CD14-positive monocyte (primary cell): ENCODE measurements at regions not wholly inside any gene's neighbourhood (a gene's known extent, or its start where the extent isn't known, plus 50 kb on each side); places are given as distances from the start of the nearest gene placed in this dataset.

Experiments
- DNase-seq, 3 donors: peaks; one replicate each; pipeline ENCODE4 v3.0.0-alpha.2; 2011 to 2022
- H2AFZ ChIP-seq: 2 replicates; pipeline ENCODE4 v1.6.0; 2012; ENCODE audit warnings: mild to moderate bottlenecking, low read depth, low read length, inconsistent platforms; ENCODE audit not compliant: insufficient read depth, poor library complexity, severe bottlenecking
- H3K27ac ChIP-seq, 2 donors: 1 replicate in 1 of 2; 2 replicates in 1 of 2; pipeline ENCODE4 v1.5.1; 2012 to 2013; ENCODE audit warnings: low read length in 2 of 2, control low read depth in 1 of 2, inconsistent platforms in 1 of 2, low read depth in 1 of 2, mild to moderate bottlenecking in 1 of 2
- H3K27me3 ChIP-seq, 2 donors: one replicate each; pipeline versions ENCODE4 v1.6.0 to v1.6.1; 2011 to 2013; ENCODE audit warnings: low read length in 2 of 2; ENCODE audit not compliant: control insufficient read depth in 2 of 2, insufficient read depth in 2 of 2
- H3K36me3 ChIP-seq, 2 donors: replicated peaks in 1 of 2; 1 replicate in 1 of 2; 2 replicates in 1 of 2; pipeline versions ENCODE4 v1.5.1 to v1.6.1; 2012 to 2013; ENCODE audit warnings: low read length in 2 of 2, control low read depth in 1 of 2, inconsistent platforms in 1 of 2, mild to moderate bottlenecking in 1 of 2; ENCODE audit not compliant: insufficient read depth in 2 of 2, control insufficient read depth in 1 of 2
- H3K4me1 ChIP-seq, 2 donors: 1 replicate in 1 of 2; 2 replicates in 1 of 2; pipeline versions ENCODE4 v1.5.1 to v1.6.1; 2012 to 2013; ENCODE audit warnings: low read length in 2 of 2, control low read depth in 1 of 2, inconsistent platforms in 1 of 2, mild to moderate bottlenecking in 1 of 2, moderate library complexity in 1 of 2; ENCODE audit not compliant: insufficient read depth in 2 of 2, control insufficient read depth in 1 of 2
- H3K4me2 ChIP-seq: replicated peaks from 2 replicates; pipeline ENCODE3; 2012; ENCODE audit warnings: low read length, moderate library complexity, mild to moderate bottlenecking; ENCODE audit not compliant: poor library complexity, severe bottlenecking; ENCODE audit errors: extremely low read depth
- H3K4me3 ChIP-seq, 3 experiments: fragments of 200-600 bp in 1 of 3; sonication (generic) in 1 of 3; replicated peaks in 1 of 3; 1 replicate in 2 of 3; 2 replicates in 1 of 3; pipeline ENCODE4 v1.5.1; 2011 to 2013; ENCODE audit warnings: low read length in 3 of 3, mild to moderate bottlenecking in 3 of 3, control low read depth in 2 of 3, low read depth in 2 of 3, inconsistent platforms in 1 of 3, moderate library complexity in 1 of 3
- H3K79me2 ChIP-seq: 2 replicates; pipeline ENCODE4 v1.6.0; 2012; ENCODE audit warnings: mild to moderate bottlenecking, control low read depth, inconsistent platforms, low read length, moderate library complexity; ENCODE audit not compliant: insufficient read depth
- H3K9ac ChIP-seq: 2 replicates; pipeline ENCODE4 v1.6.0; 2017; ENCODE audit warnings: low read length, mild to moderate bottlenecking; ENCODE audit not compliant: insufficient read depth, poor library complexity, severe bottlenecking
- H3K9me3 ChIP-seq, 2 donors: replicated peaks in 1 of 2; 1 replicate in 1 of 2; 2 replicates in 1 of 2; pipeline versions ENCODE4 v1.5.1 to v1.6.1; 2012 to 2013; ENCODE audit warnings: low read length in 2 of 2, control low read depth in 1 of 2; ENCODE audit not compliant: control insufficient read depth in 1 of 2, insufficient read depth in 1 of 2
- H4K20me1 ChIP-seq: 2 replicates; pipeline ENCODE4 v1.6.0; 2012; ENCODE audit warnings: mild to moderate bottlenecking, low read length, control low read depth, moderate library complexity; ENCODE audit not compliant: insufficient read depth
- H3K27ac Mint-ChIP-seq, 7 donors: one replicate each; pipeline ENCODE4 v1.8.0; 2020; ENCODE audit warnings: mild to moderate bottlenecking in 7 of 7, mixed read lengths in 7 of 7, moderate library complexity in 6 of 7, inconsistent platforms in 2 of 7
- H3K27me3 Mint-ChIP-seq, 3 donors: one replicate each; pipeline ENCODE4 v1.8.0; 2021 to 2022; ENCODE audit warnings: low read depth in 3 of 3, mild to moderate bottlenecking in 3 of 3, mixed read lengths in 3 of 3, moderate library complexity in 3 of 3, inconsistent platforms in 1 of 3
- H3K36me3 Mint-ChIP-seq, 2 donors: one replicate each; pipeline ENCODE4 v1.8.0; 2020; ENCODE audit warnings: mixed read lengths in 2 of 2, inconsistent platforms in 1 of 2, mild to moderate bottlenecking in 1 of 2
- H3K4me1 Mint-ChIP-seq: one replicate; pipeline ENCODE4 v1.8.0; 2020; ENCODE audit warnings: mild to moderate bottlenecking, mixed read lengths
- H3K4me3 Mint-ChIP-seq, 2 donors: one replicate each; pipeline ENCODE4 v1.8.0; 2020; ENCODE audit warnings: mild to moderate bottlenecking in 2 of 2, mixed read lengths in 2 of 2, moderate library complexity in 1 of 2
- H3K9me3 Mint-ChIP-seq, 7 donors: one replicate each; pipeline ENCODE4 v1.8.0; 2020 to 2022; ENCODE audit warnings: mixed read lengths in 7 of 7, mild to moderate bottlenecking in 6 of 7, moderate library complexity in 6 of 7, inconsistent platforms in 2 of 7
- CTCF ChIP-seq: fragments of 200-600 bp; IDR thresholded peaks from one replicate; pipeline ENCODE4 v1.8.0; 2022; ENCODE audit warnings: antibody characterized with exemption, mild to moderate bottlenecking
- WGBS: methylation state at CpG from one replicate; pipeline ENCODE4 v1.1.5; 2013; ENCODE audit warnings: missing lambda C conversion rate; ENCODE audit not compliant: insufficient coverage; 5-methylcytosine and 5-hydroxymethylcytosine counted together
- intact Hi-C, 2 donors: fragments of 100-400 bp; cut with micrococcal nuclease; formaldehyde crosslinking; loops; one replicate each; pipeline versions ENCODE4 v1.15.0 to v1.15.1; 2023

- Mint-ChIP-seq H3K4me3 (no peak overlapping the region), H3K4me1 (no peaks in the 10 kb centered on the region), H3K27me3 (no peaks in the 10 kb centered on the region), H3K36me3 (no peaks in the 10 kb centered on the region), H3K27ac (no peak overlapping the region), H3K9me3 (peaks cover 0 to 15% (median 2%) of the 10 kb centered on the region in 7 donors)
- Histone ChIP-seq H3K4me3 (no peak overlapping the region), H3K4me1 (no peaks in the 10 kb centered on the region), H3K36me3 (no peaks in the 10 kb centered on the region), H4K20me1 (no peaks in the 10 kb centered on the region), H3K79me2 (no peaks in the 10 kb centered on the region), H3K27me3 (no peaks in the 10 kb centered on the region), H3K9me3 (peaks cover 8 to 11% of the 10 kb centered on the region in 2 donors), H2AFZ (no peak overlapping the region), H3K9ac (no peak overlapping the region), H3K27ac (no peak overlapping the region), H3K4me2 (no peak overlapping the region)
- DNase-seq, result no peak
- no peak for TF ChIP-seq CTCF
- WGBS, result 50% methylated on average over 1 of the region's 2 CpGs
- intact Hi-C loops, result no loop called here
Measured at GRCh38 chr6:49025273-49026240, 437.5 kb downstream of the MMUT start.

- no CpG with 5 or more reads among the region's 2 CpGs for WGBS
- DNase-seq, result no peak
- Mint-ChIP-seq H3K27ac (no peak overlapping the region), H3K27me3 (no peaks in the 10 kb centered on the region), H3K4me1 (no peaks in the 10 kb centered on the region), H3K4me3 (no peak overlapping the region), H3K9me3 (peaks cover 0 to 6% (median 0%) of the 10 kb centered on the region in 7 donors), H3K36me3 (no peaks in the 10 kb centered on the region)
- no peak overlapping the region for H3K27ac ChIP-seq
- no peaks in the 10 kb centered on the region for H4K20me1 ChIP-seq
- intact Hi-C loops, result no loop called here
- H3K79me2 ChIP-seq, result no peaks in the 10 kb centered on the region
- no peaks in the 10 kb centered on the region for H3K27me3 ChIP-seq
- TF ChIP-seq CTCF, result no peak
- H3K4me2 ChIP-seq, result no peak overlapping the region
- no peak overlapping the region for H3K9ac ChIP-seq
- H2AFZ ChIP-seq, result no peak overlapping the region
- H3K4me1 ChIP-seq, result no peaks in the 10 kb centered on the region
- H3K4me3 ChIP-seq, result no peak overlapping the region
- no peaks in the 10 kb centered on the region for H3K36me3 ChIP-seq
- H3K9me3 ChIP-seq, result no peaks in the 10 kb centered on the region
Measured at GRCh38 chr6:49004801-49005200, 458.3 kb downstream of the MMUT start.
